Epithelial cell of proximal tubule (primary cell): ENCODE measurements at regions not wholly inside any gene's neighbourhood (a gene's known extent, or its start where the extent isn't known, plus 50 kb on each side); places are given as distances from the start of the nearest gene placed in this dataset.

Experiments used
- DNase-seq: peaks from one replicate; pipeline ENCODE4 v3.0.0-alpha.2; 2011; ENCODE audit warnings: low read depth
- H3K4me3 ChIP-seq: 2 replicates; pipeline ENCODE4 v1.5.1; 2011; ENCODE audit warnings: low read depth, mild to moderate bottlenecking, low read length
- CTCF ChIP-seq: conservative IDR thresholded peaks from 2 replicates; pipeline ENCODE4 v1.5.1; 2012; ENCODE audit warnings: low read depth, mild to moderate bottlenecking, low read length

DNA sequence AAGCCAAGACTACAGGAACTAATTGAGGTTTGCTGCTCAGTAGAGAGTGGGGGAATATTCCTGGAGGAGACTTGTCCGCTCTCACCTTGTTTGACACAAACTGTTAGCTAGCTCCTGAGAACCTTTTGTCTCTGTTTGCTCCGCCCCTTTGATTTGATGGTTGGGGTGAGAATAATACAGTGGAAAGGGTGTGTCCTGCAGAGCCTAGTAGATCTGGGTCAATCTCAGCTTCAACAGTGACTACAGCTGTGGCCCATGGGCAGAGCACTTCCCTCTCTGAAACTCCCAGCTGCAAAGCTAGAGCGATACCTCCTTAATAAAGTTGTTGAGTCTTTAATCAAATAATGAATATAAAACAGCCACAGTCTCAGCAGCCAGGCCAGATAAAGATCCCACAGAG is 576.7 kb downstream of the DIAPH3 start:
- no peak for TF ChIP-seq CTCF
- H3K4me3 ChIP-seq = no peak overlapping the region
- DNase-seq = no peak

GRCh38 chr13:59587971-59588716 is 575.6 kb downstream of the DIAPH3 start:
- H3K4me3 ChIP-seq = no peak overlapping the region
- DNase-seq = no peak
- TF ChIP-seq CTCF = no peak

- TF ChIP-seq CTCF = no peak
- H3K4me3 ChIP-seq = no peak overlapping the region
- no peak for DNase-seq
Measured at GRCh38 chr13:59588717-59589067, 575.0 kb downstream of the DIAPH3 start.

DNA sequence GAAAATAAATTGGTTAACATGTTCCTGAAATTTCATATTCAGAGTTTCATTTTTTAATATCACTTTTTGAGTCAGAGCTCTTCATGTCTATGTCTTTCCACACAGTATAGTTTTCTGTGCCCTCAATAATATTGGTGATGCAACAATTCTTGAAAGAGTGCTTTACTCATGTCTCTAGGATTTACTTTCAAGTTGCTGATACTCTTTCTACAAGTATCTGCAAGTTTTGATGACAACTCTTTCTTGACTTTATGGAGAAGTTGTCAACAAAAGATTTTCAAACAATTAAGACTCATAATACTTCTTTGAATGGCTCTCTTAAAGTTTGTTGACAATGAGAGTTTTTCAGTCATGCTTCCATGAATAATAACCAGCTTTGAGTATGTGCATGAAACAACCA is 561.7 kb downstream of the DIAPH3 start:
- no peak overlapping the region for H3K4me3 ChIP-seq
- no peak for DNase-seq
- no peak for TF ChIP-seq CTCF

DNA sequence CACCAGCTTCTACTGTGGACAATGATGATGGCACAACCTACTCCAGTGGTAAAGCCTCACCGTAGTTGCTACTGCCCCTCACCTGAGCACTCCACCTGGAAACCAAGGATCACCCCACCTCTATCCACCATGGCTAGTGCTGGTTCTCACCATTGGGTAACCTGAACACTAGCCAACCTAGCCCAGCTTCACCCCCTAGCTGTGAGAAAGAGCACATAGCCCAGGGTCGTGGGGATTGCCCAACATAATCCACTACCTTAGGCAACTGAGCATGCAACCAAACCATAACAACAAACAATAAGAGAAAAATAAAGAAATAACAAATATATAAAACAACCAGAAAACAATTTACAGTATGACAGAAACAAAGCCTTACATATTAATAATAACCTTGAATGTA is 560.1 kb downstream of the DIAPH3 start:
- no peak for DNase-seq
- no peak for TF ChIP-seq CTCF
- no peak overlapping the region for H3K4me3 ChIP-seq

GRCh38 chr13:59607172-59607571 is 556.6 kb downstream of the DIAPH3 start:
- H3K4me3 ChIP-seq = no peak overlapping the region
- DNase-seq = no peak
- TF ChIP-seq CTCF = no peak

GRCh38 chr13:59607780-59608233 is 555.9 kb downstream of the DIAPH3 start:
- no peak for DNase-seq
- no peak for TF ChIP-seq CTCF
- no peak overlapping the region for H3K4me3 ChIP-seq
